Urothelium cell line (cell line): ENCODE measurements at regions not wholly inside any gene's neighbourhood (a gene's known extent, or its start where the extent isn't known, plus 50 kb on each side); places are given as distances from the start of the nearest gene placed in this dataset.
"Not testable (repeated sequence)": the region's sequence is repeated elsewhere in the genome, so short reads cannot be mapped to it uniquely, and the experiment has no call there.

Experiments used
- DNase-seq: peaks from one replicate; pipeline ENCODE4 v3.0.0; 2011; ENCODE audit warnings: low spot score, mixed read lengths
- FAIRE-seq: peaks from 2 replicates; lab custom pipeline; 2011; peaks lifted over from hg19 to GRCh38; lab: Jason Lieb, UNC

DNA sequence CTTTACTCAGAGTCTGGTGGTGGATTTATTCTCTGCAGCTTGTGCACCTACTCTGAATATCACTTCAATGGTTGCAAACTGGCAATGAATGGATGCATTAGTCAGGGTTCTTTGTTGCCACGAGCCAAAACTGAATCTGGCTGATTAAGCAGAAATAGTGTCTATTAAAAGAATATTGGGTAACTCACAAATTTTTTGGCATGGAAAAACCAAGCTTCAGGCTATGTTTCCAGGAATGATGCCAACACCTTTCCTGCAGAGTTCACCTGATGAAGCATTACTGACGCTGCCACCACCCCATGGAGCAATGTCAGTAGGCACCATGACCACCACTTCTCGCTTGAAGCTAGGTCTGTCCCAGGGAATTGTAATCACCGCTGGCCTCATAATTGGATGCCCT, 597.8 kb upstream of the SLC10A2 start:
- FAIRE-seq = no peak
- DNase-seq = no peak

DNA sequence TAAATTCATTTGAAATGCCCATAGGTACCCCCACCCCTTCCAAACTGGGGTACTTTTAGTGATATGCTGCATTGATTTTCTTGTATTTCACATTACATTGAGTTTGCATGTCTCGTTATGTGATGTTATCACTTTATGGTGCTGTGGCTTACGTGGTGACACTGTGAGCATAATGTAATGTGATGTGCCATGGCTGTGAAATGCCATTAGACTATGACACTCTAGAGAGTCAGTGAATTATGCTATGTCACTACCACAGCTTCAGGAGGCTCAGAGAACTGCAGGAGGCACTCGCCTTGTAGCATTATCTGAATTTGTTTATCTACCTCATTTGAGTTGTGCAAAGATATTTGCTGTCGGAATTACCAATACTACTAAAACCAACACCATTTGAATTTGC, 590.1 kb upstream of the SLC10A2 start:
- DNase-seq (no peak), FAIRE-seq (no peak)

DNA sequence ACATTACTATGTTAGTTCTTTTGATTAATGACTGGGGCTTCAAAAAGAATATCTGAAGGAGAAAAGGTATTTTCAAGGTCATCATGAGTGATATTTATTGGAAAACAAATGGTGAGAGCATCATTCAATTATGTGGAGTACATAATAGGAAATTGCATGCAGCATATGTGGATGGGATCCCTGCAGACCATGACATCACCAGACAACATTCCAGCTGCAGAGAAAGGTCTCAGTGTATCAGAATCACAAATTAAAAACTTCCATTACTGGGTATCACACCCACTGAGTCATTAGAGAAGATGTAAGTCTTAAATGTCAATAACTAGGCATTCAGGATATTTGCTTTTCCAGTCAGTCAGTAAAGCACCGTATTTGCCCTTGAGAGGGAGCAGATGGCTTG, 574.4 kb upstream of the SLC10A2 start:
- no peak for FAIRE-seq
- peak; percentile 6 for DNase-seq

DNA sequence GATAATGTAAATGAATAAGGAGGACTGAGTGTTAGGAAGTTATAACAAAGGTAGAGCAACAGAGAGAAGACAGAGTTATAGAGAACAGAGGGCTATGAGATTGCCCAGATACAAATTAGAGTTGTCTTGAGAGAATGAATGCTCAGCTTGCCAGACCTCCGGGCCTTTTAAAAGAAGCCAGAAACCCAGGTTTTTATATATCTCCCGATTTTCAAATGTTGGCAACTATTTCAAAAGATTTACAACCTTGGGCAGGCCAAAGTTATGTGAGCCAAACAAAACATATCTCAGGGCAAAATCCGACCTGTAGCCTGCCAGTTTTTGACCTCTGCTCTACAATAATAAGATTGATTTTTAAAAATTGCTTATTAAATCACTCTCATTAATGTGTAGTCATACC, 573.1 kb upstream of the SLC10A2 start:
- DNase-seq (no peak), FAIRE-seq (no peak)

DNA sequence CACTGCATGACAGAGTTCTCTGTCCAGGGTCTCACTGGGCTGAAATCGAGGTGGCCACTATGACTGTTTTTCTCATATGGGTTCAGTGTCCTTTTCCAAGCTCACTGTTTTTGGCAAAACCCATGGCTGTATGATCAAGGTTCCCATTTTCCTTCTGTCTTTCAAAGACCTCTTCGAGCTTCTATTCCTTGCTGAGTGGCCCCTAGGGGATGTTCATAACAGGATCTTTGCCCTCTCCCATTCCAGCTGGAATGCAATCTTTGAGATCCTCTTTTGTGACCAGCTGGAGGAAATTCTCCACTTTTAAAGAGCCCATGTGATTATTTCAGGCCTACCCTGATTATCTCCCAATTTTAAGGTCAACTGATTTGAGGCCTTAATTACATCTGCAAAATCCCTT, 572.5 kb upstream of the SLC10A2 start:
- DNase-seq = no peak
- FAIRE-seq = no peak

DNA sequence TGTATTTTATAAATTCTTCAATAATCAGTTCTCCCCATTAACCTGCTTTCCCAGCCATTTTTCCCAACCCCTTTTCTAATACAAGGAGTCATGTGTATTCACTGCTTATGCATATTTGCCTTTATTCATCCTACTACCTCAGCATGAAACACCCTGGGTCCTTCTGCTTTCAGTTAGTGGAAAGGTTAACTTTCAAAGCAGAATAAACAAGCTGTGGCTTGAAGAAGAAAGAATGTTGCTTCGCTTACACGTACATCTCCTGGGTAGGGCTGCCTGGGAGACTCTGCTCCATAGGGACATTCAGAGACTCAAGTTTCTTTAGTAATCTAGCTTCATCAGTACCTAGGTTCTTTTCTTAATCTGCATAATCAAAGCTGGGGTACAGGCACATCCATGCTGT, 567.8 kb upstream of the SLC10A2 start:
- no peak for FAIRE-seq

DNA sequence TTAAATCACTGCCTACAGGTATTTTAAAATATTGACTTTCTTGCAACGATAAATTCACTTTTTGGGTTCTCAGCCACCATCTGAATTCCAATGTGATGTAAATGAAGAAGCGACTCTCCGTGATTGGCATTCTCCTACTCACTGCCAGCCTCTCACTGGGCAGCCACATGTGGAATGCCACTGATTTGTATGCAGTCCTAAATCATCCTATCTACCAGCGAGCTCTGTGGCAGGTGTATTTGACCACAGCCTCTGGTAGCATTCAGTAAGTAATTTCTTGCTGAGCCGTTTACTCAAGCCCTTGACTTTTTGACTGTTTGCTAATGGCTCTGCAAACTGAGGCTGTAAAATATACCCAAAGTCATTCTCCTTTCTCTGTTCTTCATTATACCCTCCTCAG, 559.0 kb upstream of the SLC10A2 start:
- no peak for DNase-seq
- no peak for FAIRE-seq

More for the DNA sequence above, 567.8 kb upstream of the SLC10A2 start:
- no peak for DNase-seq

DNA sequence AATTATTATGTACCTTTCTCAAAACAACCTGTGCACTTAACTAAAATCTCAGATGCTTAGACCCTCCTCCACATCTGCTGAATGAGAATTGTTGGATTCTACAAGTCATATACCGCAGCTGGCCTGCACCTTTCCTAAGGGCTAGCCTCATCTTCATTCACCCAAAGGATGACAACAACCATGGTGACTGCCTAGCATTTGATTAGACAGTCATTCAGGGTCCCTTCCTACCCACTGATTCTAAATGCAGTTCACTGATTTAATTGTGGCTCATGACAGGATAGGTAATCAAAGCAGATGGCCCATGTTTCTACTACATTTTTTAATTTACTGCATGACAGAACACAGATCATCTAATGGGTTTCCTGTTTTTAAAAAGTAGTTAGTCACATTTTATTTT, 551.9 kb upstream of the SLC10A2 start:
- FAIRE-seq (no peak), DNase-seq (no peak)

DNA sequence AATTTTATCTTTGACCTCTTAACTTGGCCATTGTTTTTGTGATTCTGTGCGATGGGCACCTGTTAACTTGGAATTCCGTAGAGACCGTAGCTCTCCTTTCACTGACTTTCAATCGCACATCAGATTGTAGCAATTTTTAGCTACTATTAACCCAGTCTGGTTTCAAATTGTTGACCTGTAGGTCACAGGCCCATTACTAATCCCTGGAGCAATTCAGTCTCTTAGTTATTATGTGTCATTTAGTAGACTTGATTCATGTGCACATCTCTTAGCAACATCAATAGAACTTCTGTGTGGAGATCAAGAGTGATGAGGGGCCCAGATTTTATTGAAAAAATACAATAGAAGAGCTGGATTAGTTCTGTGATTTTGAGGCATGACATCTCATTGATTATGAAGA, 549.6 kb upstream of the SLC10A2 start:
- FAIRE-seq (no peak), DNase-seq (no peak)

DNA sequence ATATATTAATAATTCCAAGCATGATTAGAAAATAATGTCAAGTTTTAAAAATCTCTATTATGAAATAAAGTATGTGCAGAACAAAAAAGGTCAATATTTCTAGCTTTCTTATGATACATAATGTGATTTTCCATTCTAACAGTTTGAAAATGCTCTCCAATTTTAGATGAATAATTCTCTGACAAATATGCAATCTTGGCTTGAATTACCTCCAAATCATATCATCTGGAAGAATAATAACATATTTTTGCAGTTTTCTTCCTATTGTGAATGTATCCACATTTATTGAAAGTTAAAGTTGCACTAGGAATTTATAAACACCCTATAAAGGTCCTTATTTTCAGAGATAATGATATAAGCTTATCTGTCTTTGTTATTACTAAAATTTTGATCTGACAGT, 548.5 kb upstream of the SLC10A2 start:
- no peak for FAIRE-seq
- DNase-seq = no peak

DNA sequence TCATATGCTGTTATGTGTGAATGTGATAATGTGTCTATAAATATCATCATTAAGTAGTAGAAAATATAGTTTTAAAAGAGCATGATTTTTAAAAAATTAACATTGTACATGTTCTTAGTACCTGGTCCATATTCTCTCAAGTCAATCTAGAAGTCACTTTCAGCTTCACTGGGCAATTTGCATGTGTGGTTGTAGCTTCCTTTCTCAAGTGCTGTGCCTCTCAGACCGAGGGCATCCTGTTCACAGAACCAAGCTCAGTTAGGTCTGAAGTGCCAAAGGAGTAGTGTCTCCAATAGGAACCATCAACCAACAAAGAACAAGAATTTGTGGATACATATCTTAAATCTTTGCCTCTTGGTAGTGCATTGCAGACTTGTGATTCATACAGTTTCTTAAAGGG, 541.8 kb upstream of the SLC10A2 start:
- DNase-seq (no peak), FAIRE-seq (no peak)

DNA sequence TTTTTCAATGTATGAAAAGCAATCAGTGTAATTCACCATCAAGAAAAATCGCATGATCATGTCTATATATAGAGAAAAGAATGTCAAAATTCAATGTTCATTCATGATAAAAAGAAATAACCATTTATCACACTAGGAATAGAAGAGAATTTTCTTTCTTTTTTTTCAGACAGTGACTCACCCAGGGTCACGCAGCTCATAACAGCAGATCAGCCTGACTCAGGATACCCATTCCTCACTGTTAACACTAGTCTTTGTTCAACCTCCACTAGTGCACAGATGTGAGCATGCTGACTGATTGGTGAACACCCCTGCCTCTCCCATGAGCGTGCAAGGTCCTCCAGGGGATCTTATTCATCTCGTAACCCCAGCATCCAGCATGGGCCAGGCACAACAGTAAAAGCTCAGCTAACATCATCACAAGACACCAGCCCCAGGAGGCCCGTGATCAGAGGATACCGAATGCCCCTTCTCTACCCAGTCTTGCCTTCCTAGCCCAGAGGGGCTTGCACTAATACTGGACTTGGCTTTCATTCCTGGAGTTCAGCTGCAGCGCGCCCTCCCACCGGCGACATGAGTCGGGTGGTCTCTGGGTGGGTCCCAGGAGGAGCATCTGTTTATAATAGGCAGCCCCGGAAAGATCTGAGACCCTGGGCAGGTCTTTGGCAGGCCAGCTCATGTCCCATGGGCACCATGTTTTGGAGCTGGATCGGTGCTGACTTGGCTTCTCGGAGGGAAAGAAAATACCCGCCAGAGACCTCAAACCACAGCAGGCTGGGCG, 539.5 kb upstream of the SLC10A2 start:
- peak; percentile 1 for DNase-seq

DNA sequence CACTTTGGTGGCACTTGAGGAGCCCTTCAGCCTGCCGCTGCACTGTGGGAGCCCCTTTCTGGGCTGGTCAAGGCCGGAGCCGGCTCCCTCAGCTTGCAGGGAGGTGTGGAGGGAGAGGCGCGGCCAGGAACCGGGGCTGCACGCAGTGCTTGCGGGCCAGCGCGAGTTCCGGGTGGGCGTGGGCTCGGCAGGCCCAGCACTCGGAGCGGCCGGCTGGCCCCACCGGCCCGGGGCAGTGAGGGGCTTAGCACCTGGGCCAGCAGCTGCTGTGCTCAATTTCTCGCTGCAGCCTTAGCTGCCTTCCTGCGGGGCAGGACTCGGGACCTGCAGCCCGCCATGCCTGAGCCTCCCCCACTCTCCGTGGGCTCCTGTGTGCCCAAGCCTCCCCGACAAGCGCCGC, 533.7 kb upstream of the SLC10A2 start:
- not testable (repeated sequence) for DNase-seq, FAIRE-seq

More for the DNA sequence above, 539.5 kb upstream of the SLC10A2 start:
- FAIRE-seq = no peak

DNA sequence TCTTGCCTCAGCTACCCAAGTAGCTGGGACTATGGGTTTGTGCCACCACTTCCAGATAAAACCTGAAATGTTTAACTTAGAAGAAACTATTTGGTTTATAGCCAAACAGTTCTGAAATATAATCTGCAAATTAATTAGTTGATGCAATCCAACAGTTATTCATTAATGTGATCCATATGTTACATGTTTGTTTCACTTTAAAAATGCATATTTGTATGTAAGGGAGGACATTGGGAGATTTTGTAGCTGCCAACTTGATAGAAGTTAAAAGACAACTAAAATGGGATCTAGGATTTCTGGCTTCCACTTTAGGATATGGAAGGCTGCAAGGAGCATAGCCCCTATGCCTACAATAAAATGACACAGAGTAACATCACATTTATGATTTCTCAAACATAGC, 532.5 kb upstream of the SLC10A2 start:
- FAIRE-seq = no peak
- no peak for DNase-seq

DNA sequence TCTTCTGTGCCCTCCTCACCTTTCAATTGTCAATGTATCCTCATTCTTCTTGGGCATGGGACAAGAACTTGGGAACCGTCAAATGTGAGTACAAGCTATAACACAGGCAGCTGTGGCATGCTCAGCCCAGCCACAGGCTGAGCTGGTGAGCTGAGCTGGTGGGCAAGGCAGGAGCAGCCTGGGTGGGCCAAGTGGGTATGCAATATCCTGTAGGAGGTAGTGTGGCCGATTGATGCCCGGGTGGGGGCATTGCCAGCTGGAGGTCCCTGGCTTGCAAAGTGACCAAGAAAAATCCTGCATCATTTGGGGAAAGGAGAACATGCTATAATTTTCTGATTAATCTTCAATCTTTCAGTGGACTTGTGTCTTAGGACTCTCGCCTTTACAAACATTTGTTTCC, 507.2 kb upstream of the SLC10A2 start:
- no peak for FAIRE-seq

DNA sequence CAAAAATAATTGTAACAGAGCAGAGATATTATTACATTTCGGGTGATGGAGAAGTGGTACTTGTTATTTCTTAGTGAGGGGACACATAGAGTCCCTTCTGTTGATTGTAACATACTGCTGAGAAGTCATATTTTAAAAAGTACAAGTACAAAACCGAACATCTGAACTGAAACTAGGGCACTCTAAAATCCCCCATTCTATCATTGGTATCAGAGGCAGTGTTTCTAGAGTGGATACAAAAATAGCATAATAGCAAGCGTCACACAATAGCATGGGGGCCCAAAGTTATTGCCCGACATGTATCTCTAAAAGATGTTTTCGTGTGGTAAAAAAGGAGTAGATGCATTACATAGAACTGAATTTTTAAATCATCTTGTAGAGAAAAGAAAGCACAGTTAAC, 502.1 kb upstream of the SLC10A2 start:
- no peak for FAIRE-seq
- DNase-seq = no peak

More for the DNA sequence above, 507.2 kb upstream of the SLC10A2 start:
- no peak for DNase-seq

DNA sequence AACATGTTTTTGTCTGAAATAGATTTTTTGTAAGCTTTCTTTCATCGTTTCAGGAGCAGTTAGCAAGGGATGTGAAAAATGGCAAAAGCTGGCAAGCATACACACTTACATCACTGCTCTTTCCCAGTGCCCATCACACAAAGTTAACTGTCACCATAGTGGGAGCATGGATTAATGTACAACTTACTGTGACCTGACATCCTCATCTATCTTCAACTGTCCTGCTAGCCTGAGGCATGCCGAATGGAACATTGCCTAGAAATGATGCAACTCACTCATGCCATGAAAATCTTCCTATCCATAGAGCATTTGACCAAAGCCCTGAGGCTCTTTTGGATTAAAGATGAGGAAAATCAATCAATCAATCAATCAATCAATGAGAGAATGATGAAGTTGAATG, 491.7 kb upstream of the SLC10A2 start:
- no peak for FAIRE-seq
- DNase-seq = no peak

DNA sequence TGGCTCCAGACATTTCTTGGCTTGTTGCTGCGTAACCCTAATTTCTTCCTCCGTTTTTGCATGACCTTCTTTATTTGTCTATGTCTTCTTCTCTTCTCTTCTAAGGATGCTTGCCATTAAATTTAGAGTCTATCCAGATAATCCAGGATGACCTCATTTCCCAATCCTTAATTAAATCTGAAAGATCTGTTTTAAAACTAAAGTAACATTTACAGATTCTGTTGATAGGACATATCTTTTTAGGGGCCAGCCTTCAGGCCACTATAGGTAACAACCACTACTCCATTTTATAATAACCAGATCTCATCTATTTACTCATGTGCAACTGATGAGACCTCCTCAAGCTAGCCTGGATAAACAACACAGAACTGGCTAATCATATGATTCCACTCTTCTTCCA, 490.5 kb upstream of the SLC10A2 start:
- FAIRE-seq (no peak), DNase-seq (no peak)

DNA sequence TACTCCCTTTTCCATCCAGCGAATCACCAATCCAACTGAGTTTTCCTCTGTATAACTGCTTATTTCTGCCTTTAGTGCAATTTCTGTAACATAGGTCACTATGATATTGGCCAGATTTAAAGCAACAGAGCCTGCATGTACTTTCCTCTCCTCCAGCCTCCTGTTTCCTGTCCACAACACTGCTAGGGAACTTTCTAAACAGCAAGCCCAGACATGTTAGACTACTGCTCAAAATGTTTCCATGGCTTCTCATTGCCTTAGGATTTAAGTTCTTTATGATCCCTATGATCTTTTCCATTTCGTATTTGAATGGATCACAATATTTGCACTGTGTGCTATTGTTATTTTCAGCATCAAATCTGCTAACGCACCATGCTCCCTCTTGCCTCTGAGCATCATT, 481.7 kb upstream of the SLC10A2 start:
- FAIRE-seq (no peak), DNase-seq (no peak)

DNA sequence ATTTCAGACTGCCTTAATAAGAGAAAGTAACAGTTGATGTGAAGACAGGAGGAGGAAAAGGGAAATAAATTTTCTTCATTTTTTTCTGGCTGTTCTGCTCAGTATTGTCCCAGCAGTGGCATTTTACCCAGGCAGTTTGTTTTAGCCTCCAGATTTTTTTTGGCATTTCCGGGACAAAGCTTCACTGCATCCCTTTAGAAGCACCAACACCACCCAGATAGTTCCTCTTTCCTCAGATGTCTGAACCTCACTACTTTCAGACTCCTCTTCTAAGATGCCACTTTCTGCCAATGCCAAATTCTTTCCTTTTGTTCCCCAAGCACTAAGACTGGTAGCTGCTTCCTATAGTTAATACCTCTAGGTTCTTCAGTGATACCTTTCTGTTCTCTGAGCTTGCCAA, 480.1 kb upstream of the SLC10A2 start:
- FAIRE-seq (no peak), DNase-seq (no peak)

DNA sequence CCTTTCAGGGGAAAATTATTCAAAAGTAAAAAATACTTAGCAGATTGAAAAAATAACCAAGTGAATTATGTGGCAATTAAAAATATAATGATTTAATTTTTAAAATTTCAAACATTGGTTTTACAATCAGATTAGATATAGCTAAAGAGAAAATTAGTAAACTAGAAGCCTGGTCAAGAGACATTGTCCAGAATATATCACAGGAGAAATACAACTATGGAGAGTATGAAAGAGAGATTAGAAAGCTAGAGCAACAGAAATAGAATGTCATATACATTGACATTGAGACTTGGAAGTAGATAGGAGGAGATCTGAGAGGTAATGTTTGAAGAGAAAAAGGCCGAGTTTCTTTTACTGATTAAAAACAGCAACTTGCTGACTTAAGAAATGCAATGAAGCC, 476.4 kb upstream of the SLC10A2 start:
- no peak for FAIRE-seq
- DNase-seq = no peak

DNA sequence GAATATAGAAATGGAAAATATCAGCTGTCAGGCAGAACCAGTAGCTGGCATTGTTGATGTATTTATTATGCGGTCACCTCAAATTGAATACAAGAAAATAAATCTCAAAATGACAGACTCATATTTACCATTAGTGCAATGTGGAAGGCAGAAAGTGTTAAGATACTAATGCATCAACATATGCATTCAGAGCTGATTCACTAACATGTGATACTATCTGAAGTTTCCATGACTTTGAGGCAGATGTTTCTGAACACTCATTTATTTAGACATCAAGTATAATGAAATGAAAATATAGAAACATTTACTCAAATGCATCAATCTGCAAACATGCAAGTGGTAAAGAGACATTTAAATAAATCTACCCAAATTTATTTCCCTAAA, 474.2 kb upstream of the SLC10A2 start:
- FAIRE-seq = no peak
- no peak for DNase-seq

DNA sequence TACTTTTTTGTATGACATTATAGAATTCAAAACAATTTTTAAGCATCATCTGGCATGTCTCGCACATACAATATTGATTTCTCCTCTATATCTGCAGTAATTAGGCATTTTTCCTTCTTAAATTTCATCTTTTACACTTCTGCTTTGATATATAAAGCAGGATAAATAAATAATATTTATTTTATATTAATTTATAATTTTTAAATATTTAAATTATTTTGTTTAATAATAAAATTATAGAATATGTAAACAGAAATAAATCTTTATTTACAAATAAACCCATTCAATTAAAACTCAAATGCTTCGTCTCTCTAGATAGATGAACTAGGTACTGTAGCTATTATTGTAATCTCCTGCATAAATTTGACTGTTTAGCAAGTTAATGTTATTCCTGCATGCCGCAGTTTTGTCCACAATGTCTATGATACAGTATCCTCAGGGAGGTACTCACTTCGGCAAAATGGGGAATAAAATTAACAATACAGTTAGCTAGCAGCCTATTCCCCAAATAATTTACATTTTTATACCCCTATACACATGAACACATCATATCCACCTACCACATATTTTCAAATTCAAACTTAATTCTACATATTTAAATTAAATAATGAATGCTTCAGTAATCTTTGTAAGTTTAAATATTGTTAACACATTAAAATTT, 473.6 kb upstream of the SLC10A2 start:
- DNase-seq (no peak), FAIRE-seq (no peak)
